Spleen (tissue), 11 donors: ENCODE measurements at regions not wholly inside any gene's neighbourhood (a gene's known extent, or its start where the extent isn't known, plus 50 kb on each side); places are given as distances from the start of the nearest gene placed in this dataset.

Experiments used
- DNase-seq: peaks from one replicate; pipeline ENCODE4 v3.0.0-alpha.2; 2020
- H3K27ac ChIP-seq, 8 donors: fragments of 200-600 bp; sonication (generic) in 7 of 8; 1 replicate in 4 of 8; 2 replicates in 4 of 8; pipeline versions ENCODE4 v1.5.0 to v1.8.0; 2016 to 2021; ENCODE audit warnings: inconsistent platforms in 4 of 8, mild to moderate bottlenecking in 4 of 8, moderate library complexity in 1 of 8
- H3K27me3 ChIP-seq, 7 donors: fragments of 200-600 bp; sonication (generic) in 6 of 7; replicated peaks in 1 of 7; 1 replicate in 4 of 7; 2 replicates in 3 of 7; pipeline versions ENCODE4 v1.5.0 to v1.8.0; 2016 to 2021; ENCODE audit warnings: inconsistent platforms in 3 of 7, mild to moderate bottlenecking in 1 of 7
- H3K36me3 ChIP-seq, 6 donors: fragments of 200-600 bp; sonication (generic) in 5 of 6; 1 replicate in 4 of 6; 2 replicates in 2 of 6; pipeline versions ENCODE4 v1.5.0 to v1.8.0; 2016 to 2021; ENCODE audit warnings: inconsistent platforms in 2 of 6
- H3K4me1 ChIP-seq, 6 donors: fragments of 200-600 bp; sonication (generic) in 5 of 6; 1 replicate in 3 of 6; 2 replicates in 3 of 6; pipeline versions ENCODE4 v1.5.0 to v1.8.0; 2016 to 2021; ENCODE audit warnings: inconsistent platforms in 3 of 6
- H3K4me3 ChIP-seq, 8 donors: fragments of 200-600 bp; sonication (generic) in 7 of 8; 1 replicate in 4 of 8; 2 replicates in 4 of 8; pipeline versions ENCODE4 v1.5.0 to v1.8.0; 2016 to 2021; ENCODE audit warnings: inconsistent platforms in 4 of 8, mild to moderate bottlenecking in 4 of 8, moderate library complexity in 2 of 8
- H3K9me3 ChIP-seq, 8 donors: fragments of 200-600 bp; sonication (generic) in 7 of 8; 1 replicate in 4 of 8; 2 replicates in 4 of 8; pipeline versions ENCODE4 v1.5.0 to v1.8.0; 2016 to 2021; ENCODE audit warnings: inconsistent platforms in 4 of 8
- CTCF ChIP-seq, 11 experiments: fragments of 200-600 bp in 7 of 11; fragments of 450-650 bp in 4 of 11; sonication (generic) in 4 of 11; IDR thresholded peaks in 8 of 11; conservative IDR thresholded peaks in 3 of 11; 1 replicate in 7 of 11; 2 replicates in 4 of 11; pipeline versions ENCODE4 v1.4.0 to v1.8.0; 2016 to 2021; ENCODE audit warnings: antibody characterized with exemption in 11 of 11, inconsistent platforms in 4 of 11, mild to moderate bottlenecking in 1 of 11
- POLR2A ChIP-seq, 3 donors: fragments of 450-650 bp; IDR thresholded peaks; one replicate each; pipeline ENCODE4 v1.5.1; 2017; ENCODE audit warnings: antibody characterized with exemption in 3 of 3, mild to moderate bottlenecking in 1 of 3
- POLR2AphosphoS5 ChIP-seq, 3 donors: sonication (generic); formaldehyde crosslinking; IDR thresholded peaks; one replicate each; pipeline ENCODE4 v1.5.1; 2017; ENCODE audit warnings: antibody characterized with exemption in 3 of 3
- WGBS, 5 donors: extraction: QIAGEN DNeasy Blood & Tissue Kit in 3 of 5; methylation state at CpG; one replicate each; pipeline versions ENCODE4 v1.1.5 to v1.1.7; 2013 to 2018; 5-methylcytosine and 5-hydroxymethylcytosine counted together
- intact Hi-C: fragments of 100-400 bp; cut with DNase I; formaldehyde crosslinking; loops from one replicate; pipeline ENCODE4 v1.15.0; 2023; ENCODE audit warnings: low total_unique reads
- donor health status: healthy with polysubstance abuse.
- donor health status: DM: no; HTN: no; CAD: no; lungs with moderate emphysema.
- donor health status: DM: no; HTN: no; CAD: no.
- donor health status: Bipolar disorder and iron deficiency.
- donor health status: healthy.
- donor health status: DM: no; HTN: no; CAD: no.
- donor health status: DM: yes; HTN: yes; CAD: no.

GRCh38 chr1:60886793-60887331 lies 195.5 kb upstream of the NFIA start:
- no peak for DNase-seq
- Histone ChIP-seq H3K4me3 (no peak overlapping the region), H3K9me3 (no peaks in the 10 kb centered on the region), H3K4me1 (no peaks in the 10 kb centered on the region), H3K27me3 (no peaks in the 10 kb centered on the region), H3K36me3 (no peaks in the 10 kb centered on the region), H3K27ac (no peak overlapping the region)
- intact Hi-C loops: no loop called here
- WGBS, 5 donors: 64 to 78% (median 69%) methylated on average over 6 of the region's 6 CpGs
- no peak for TF ChIP-seq CTCF (IDR thresholded peaks at IDR 0.05 in 8 of 11, conservative IDR thresholded peaks at IDR 0.05 in 3 of 11)
- no peak for TF ChIP-seq POLR2A (IDR thresholded peaks at IDR 0.05)
- TF ChIP-seq POLR2AphosphoS5 (IDR thresholded peaks at IDR 0.05): no peak

GRCh38 chr1:60886090-60886489 lies 196.3 kb upstream of the NFIA start:
- intact Hi-C loops: no loop called here
- WGBS, 5 donors: 89 to 98% (median 93%) methylated on average over 1 of the region's 1 CpG
- TF ChIP-seq CTCF (IDR thresholded peaks at IDR 0.05 in 8 of 11, conservative IDR thresholded peaks at IDR 0.05 in 3 of 11) (no peak), POLR2AphosphoS5 (IDR thresholded peaks at IDR 0.05) (no peak), POLR2A (IDR thresholded peaks at IDR 0.05) (no peak)

GRCh38 chr1:60880202-60880601 lies 202.2 kb upstream of the NFIA start:
- H3K36me3 ChIP-seq: no peaks in the 10 kb centered on the region
- no peaks in the 10 kb centered on the region for H3K9me3 ChIP-seq
- no peaks in the 10 kb centered on the region for H3K4me1 ChIP-seq
- H3K27me3 ChIP-seq: no peaks in the 10 kb centered on the region
- no peak overlapping the region for H3K4me3 ChIP-seq
- H3K27ac ChIP-seq: no peak overlapping the region
- no peak for TF ChIP-seq POLR2AphosphoS5 (IDR thresholded peaks at IDR 0.05)
- no peak for TF ChIP-seq CTCF (IDR thresholded peaks at IDR 0.05 in 8 of 11, conservative IDR thresholded peaks at IDR 0.05 in 3 of 11)
- TF ChIP-seq POLR2A (IDR thresholded peaks at IDR 0.05): no peak
- 88 to 97% (median 96%) methylated on average over 2 of the region's 2 CpGs for WGBS, 5 donors
- intact Hi-C loops: no loop called here
- DNase-seq: no peak

More at GRCh38 chr1:60886090-60886489, 196.3 kb upstream of the NFIA start:
- DNase-seq: no peak
- Histone ChIP-seq H3K4me1 (no peaks in the 10 kb centered on the region), H3K27ac (no peak overlapping the region), H3K27me3 (no peaks in the 10 kb centered on the region), H3K36me3 (no peaks in the 10 kb centered on the region), H3K9me3 (no peaks in the 10 kb centered on the region), H3K4me3 (no peak overlapping the region)

GRCh38 chr1:60878323-60878722 lies 204.0 kb upstream of the NFIA start:
- TF ChIP-seq POLR2AphosphoS5 (IDR thresholded peaks at IDR 0.05) (no peak), CTCF (IDR thresholded peaks at IDR 0.05 in 8 of 11, conservative IDR thresholded peaks at IDR 0.05 in 3 of 11) (no peak), POLR2A (IDR thresholded peaks at IDR 0.05) (no peak)
- intact Hi-C loops: no loop called here
- no peaks in the 10 kb centered on the region for H3K36me3 ChIP-seq
- no peak overlapping the region for H3K4me3 ChIP-seq
- H3K4me1 ChIP-seq: no peaks in the 10 kb centered on the region
- no peak overlapping the region for H3K27ac ChIP-seq
- no peaks in the 10 kb centered on the region for H3K27me3 ChIP-seq
- DNase-seq: no peak
- WGBS, 5 donors: 3 to 95% (median 52%) methylated on average over 1 of the region's 1 CpG
- no peaks in the 10 kb centered on the region for H3K9me3 ChIP-seq
